Fibroblast of peridontal ligament (primary cell): ENCODE measurements at regions not wholly inside any gene's neighbourhood (a gene's known extent, or its start where the extent isn't known, plus 50 kb on each side); places are given as distances from the start of the nearest gene placed in this dataset.
A peak's percentile ranks its signal among the peaks of the same experiment; 100 is the strongest.

Experiments used
- DNase-seq: peaks from one replicate; pipeline ENCODE4 v3.0.0-alpha.2; 2010; ENCODE audit errors: extremely low read depth

DNA sequence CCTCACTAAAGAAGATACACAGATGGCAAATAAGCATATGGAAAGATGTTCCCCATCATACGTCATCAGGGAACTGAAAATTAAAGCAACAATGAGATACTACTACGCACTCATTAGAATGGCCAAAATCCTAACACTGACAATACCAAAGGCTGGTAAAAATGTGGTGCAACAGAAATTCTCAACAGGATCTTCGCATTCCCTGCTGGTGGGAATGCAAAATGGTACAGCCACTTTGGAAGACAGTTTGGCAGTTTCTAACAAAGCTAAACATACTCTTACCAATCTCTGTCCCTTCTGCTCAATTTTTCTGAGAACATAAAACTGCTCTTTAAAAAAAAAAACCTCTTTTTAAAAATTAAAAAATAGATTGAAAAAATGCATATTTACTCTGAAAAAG, 300.2 kb downstream of the FBXW7 start:
- DNase-seq: no peak

- DNase-seq: no peak
These were observed 301.3 kb downstream of the FBXW7 start for GRCh38 chr4:152234571-152234970.

DNA sequence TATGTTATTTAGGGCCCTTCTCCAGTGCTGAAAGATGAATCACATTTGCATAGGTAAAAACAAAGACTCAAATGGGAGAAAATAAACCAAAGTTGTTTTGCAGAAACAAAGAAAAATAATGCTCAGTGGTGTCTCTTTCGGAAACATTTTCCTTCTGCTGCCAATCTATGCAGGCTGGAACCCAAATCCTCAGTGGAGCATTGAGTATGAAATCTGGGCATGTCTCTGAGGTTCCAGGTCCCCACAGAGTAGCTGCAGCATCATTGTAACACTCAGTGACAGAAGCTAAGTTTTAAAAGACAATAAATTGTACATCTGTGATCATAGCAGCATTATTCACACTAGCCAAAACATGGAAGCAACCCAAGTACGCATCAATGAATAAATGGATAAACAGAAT, 303.6 kb downstream of the FBXW7 start:
- no peak for DNase-seq

DNA sequence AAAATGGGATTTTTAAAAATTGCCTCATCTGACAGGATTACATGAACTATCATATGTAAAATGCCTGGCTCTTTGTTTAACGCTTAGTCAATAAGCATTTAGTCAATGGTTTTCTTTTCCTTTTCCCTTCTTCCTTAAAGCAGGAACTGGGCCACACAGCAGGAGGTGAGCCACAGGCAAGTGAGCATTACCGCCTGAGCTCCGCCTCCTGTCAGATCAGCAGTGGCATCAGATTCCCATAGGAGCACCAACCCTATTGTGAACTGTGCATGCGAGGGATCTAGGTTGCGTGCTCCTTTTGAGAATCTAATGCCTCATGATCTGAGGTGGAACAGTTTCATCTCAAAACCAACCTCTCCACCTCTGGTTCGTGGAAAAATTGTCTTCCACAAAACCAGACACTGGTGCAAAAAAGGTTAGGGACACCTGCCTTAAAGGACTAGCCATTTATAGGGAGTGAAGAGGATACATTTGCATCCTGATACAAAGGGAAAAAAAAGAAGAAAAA, 306.1 kb downstream of the FBXW7 start:
- DNase-seq: no peak

- DNase-seq: no peak
These were observed 310.2 kb downstream of the FBXW7 start for GRCh38 chr4:152225680-152226079.

DNA sequence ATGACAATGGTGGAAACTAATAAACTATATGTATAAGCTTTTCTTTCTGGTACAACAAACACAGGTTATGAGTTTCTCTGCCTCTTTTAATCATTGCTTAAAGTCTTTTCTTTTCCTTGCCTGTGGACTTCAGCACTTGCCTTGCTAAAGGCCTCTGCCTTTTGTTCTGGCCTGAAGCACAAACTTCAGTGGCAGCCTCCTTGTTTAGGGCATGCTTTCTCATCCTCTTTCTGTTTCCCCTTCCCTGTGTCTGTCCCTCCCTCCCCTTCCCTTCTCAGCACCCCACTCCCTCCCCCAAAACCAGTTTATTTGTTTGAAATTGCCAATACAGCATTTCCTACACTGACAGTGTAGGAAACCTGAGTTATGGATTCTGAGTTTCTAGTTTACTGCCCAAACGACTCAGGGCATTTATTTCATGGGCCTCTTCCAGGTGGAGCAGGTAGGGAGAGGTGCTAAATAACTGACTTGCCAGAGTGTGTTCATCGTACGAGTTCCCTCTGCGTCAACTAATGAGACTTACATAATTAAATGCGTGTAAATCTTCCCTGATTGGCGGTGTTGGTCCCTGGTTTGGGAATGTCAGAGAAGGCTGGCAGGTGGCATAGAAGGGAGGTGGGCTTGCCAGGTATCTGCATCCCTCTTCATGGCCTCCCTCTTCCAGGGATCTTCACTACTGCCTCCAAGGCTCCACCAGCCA, 311.0 kb downstream of the FBXW7 start:
- no peak for DNase-seq

DNA sequence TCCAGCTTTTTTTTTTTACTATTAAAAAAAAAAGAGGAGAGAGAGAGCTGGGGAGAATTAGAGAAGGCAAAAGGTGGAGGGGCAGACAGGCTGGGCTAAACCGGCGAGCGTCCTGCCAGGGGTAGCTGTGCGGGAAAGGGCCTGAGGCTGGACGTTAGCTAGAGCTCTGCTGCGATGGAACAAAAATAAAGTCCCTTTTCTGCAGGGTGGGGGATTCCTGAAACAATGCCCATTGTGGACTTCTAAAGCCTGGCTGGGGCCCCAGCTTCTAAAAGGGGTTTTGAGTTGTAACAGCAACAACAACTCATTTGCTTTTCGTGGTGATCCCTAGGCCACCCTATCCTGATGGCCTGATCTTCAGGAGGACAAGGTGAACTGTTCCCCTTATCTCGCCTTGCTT, 311.7 kb downstream of the FBXW7 start:
- no peak for DNase-seq

GRCh38 chr4:152223600-152223999, 312.3 kb downstream of the FBXW7 start:
- DNase-seq: no peak

DNA sequence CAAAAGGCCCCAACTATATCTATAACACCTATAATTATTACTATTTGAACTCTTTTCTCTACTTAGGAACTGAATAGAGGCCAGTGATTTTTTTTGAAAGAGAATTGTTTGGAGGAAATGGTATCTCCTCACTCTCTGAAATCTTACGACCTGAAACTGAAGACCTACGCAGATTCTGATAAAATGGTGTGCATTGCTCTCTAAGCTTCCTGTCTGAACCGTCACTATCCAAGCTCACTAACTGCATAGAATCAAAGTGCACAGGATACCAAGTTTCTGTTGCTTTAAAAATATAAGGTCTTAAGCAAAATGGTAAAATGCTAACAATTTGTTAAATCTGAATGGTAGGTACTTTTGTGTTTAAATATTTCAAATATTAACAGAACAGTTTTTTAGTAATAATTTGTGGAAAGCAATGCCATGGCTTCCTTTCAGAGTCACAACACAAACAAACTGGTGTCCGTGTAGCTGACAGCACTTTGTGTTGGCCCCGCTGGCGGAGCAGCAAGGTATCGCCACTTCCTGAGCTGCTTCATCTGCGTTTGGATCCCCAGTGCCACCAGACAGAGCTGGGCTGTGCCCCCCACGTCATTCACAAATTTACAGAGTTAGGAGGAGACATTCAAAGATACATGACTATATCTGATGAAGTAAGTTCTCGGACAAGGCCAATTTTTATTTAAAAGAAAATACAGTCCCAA, 313.9 kb downstream of the FBXW7 start:
- DNase-seq: no peak

DNA sequence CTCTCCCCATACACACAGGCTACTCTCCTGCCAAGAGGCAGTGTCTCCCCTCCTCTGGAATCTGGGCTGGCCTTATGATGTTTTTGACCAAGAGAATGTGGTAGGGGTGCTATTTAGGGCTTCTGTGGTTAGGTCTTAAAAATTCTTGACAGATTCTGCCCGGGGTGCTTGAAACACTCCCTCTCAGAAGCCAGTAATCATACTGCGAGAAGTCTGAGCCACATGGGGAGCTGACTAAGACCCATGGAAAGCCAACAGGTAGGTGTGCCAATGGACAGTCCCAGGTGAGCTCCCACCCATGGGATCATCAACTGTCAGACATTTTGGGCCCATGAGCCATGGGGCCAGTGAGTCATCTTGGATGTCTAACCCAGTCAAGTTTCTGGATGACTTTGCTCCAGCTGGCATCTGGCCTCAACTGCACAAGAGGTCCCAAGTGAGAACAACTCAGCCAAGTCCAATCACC, 315.7 kb downstream of the FBXW7 start:
- peak; percentile 77 for DNase-seq

- no peak for DNase-seq
These were observed 317.3 kb downstream of the FBXW7 start for GRCh38 chr4:152218576-152218975.

GRCh38 chr4:152217896-152218295, 318.0 kb downstream of the FBXW7 start:
- no peak for DNase-seq

- no peak for DNase-seq
These were observed 323.8 kb downstream of the FBXW7 start for GRCh38 chr4:152211936-152212653.

DNA sequence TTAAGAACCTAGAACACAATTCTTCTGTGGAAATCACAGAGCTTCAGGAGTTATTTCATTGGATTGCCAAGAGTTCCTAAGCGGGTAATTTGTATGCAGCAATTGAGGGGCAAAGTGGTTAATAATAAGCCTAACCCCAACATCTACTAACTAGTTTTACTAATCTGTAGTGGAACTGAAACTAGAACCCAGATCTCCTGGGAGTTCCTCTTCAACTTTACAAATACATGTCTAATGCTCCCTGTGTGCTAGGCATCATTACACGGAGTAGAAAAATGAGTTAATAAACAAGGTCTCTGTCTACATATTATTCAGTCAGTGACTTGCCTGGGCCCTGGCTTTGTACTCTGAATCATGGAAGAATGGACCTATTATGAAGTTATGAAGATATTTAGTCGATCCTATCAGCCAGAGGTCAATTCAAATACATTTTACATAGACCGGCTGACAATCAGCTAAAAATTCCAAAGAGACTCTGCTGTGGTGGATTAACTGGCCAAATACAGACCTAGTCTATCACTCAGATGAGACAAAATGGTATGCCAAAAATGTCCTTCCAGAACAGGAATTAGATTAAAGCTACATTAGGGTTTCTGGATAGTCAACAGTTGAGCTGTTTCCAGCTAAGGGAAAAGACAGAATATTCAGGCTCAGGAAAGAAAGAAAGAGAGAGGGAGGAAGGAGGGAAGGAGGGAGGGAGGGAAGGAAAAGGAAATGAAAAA, 326.0 kb downstream of the FBXW7 start:
- no peak for DNase-seq

DNA sequence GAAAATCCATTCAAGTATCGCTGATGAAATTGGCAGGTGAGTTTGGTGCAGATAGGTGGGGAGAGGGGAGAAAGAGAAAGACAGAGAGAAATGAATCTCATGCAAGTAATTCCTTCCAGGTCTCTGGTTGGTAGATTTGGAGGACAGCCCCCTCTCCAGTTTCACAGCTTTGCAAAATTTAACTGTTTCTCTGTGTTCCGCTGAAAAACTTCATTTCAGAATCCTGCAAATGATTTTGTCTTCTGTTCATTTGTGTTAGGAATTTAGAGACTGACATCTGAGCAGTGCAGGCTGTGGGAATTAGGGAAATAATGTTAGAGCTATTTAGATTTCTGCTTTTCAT, 328.5 kb downstream of the FBXW7 start:
- no peak for DNase-seq

DNA sequence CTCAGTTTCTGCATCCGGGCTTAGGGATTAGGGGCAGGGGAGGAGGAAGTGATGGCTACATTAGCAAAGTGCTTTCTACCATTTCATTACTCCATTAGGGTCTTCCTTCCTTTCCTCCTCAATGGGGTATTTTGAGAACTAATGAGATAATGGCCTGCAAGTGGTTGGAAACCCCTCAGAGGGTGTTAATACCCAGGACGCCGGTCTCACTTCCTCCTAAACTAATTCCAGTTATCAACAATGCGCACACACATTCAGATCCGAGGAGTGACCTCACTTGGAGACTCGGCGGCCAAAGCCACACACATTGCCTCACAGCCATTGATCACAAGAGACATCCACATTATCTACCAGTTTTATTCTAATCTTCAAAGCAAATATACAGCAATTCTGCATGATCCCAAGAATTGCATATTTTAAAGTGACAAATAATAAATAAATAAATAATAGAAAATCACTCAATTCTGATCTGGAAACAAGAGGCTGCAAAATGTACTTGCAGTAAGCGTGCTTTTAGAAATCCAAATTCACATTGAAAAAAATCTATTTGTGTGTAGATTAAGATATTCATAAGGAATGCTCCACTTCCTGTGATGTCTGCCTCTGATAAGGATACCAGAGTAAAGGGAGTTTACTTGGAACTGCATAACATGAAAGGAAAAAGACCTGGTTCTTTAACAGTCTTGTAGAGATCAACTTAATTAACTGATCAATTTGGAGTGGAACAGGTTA, 329.1 kb downstream of the FBXW7 start:
- no peak for DNase-seq

- DNase-seq: no peak
These were observed 329.7 kb downstream of the FBXW7 start for GRCh38 chr4:152206185-152206584.

DNA sequence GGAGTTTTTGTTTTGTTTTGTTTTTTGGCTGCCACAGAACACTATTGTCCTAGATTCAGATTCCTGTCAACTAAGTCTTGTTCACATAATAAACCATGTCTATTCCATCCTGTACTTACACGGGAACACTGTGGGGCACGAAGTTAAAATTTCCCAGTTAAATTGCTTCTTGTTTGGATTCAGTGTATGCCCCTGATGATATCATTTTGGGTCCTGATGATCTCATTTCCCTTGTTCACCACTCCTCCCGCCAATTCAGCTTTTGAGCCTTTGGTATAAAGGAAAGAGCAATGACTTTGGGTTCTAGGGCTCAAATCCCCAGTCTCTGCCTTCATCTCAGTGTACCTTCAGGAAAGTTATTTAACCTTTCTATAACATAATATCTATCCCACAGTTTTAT, 333.5 kb downstream of the FBXW7 start:
- no peak for DNase-seq

- no peak for DNase-seq
These were observed 335.2 kb downstream of the FBXW7 start for GRCh38 chr4:152200511-152201333.

GRCh38 chr4:152197211-152197610, 338.7 kb downstream of the FBXW7 start:
- no peak for DNase-seq

DNA sequence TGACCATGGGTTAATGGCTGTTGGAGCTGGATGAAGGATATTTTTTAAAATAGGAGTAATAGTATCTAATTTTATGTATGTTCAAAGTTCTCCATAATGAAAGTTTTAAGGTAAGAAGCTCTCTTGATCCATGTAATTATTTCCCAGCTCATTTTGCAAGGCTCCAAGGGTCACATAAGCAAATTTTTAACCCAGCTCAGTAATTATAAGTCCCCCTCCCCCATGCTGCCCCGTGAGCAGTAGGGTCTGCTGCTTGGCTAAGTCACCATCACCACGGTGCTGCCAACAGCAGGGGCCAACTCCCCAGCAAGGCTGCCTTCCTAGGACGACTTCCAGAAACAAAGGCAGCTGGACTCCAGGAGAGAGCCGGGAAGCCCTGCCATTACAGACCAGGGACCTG, 340.0 kb downstream of the FBXW7 start:
- DNase-seq: no peak
